ENCODE measurements at regions not wholly inside any gene's neighbourhood (a gene's known extent, or its start where the extent isn't known, plus 50 kb on each side); places are given as distances from the start of the nearest gene placed in this dataset.

DNA sequence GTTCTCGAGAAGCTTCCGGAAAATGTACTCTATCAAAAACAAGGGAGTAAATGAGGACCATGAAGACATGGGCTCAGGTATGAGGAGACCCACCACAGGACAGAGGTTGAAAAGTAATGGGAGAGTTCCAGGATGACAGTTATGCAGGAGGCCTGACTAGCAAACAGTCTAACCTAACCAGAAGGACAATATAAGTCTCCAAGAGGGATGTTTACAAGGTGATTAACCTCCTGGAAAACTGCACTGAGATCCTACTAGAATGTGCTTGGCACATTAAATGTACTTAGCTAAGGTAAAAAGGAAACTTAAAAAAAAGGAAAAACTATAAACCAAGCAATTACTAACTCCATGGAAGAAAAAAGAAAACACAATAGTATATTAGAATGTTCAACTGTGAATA, 258.3 kb downstream of the KLF5 start:
- no peak overlapping the region for H3K4me3 ChIP-seq (ENCODE audit: low read length)
- no peaks in the 10 kb centered on the region for H3K36me3 ChIP-seq (ENCODE audit: insufficient read depth, low read length)
- H3K9me2 ChIP-seq (ENCODE audit: insufficient read depth, low read length): no peaks in the 10 kb centered on the region
- no peak overlapping the region for H3K27ac ChIP-seq (ENCODE audit: low read length)
- no peaks in the 10 kb centered on the region for H3F3A ChIP-seq (ENCODE audit: insufficient read depth, low read length, poor library complexity, severe bottlenecking)
- no peaks in the 10 kb centered on the region for H3K27me3 ChIP-seq (ENCODE audit: insufficient read depth, low read depth, low read length)
- H2AFZ ChIP-seq (ENCODE audit: low read depth, low read length): no peak overlapping the region
- no peak overlapping the region for H3K9ac ChIP-seq (ENCODE audit: low read length)
- H3K9me3 ChIP-seq (ENCODE audit: low read length): peaks cover 4% of the 10 kb centered on the region
- H3K4me2 ChIP-seq (ENCODE audit: low read length): no peak overlapping the region
- no peaks in the 10 kb centered on the region for H3K79me2 ChIP-seq (replicated peaks; ENCODE audit: insufficient read depth, low read length)
- no peaks in the 10 kb centered on the region for H4K20me1 ChIP-seq (ENCODE audit: insufficient read depth)
- TF ChIP-seq RAD21 (conservative IDR thresholded peaks at IDR 0.05) (no peak), POLR2AphosphoS5 (IDR thresholded peaks at IDR 0.05) (no peak), EP300 (conservative IDR thresholded peaks at IDR 0.05; ENCODE audit: poor library complexity, severe bottlenecking) (no peak), EZH2 (IDR thresholded peaks at IDR 0.05; ENCODE audit: borderline replicate concordance, insufficient read depth, low read length, poor library complexity, severe bottlenecking) (no peak), TAF1 (IDR thresholded peaks at IDR 0.05; ENCODE audit: low read depth) (no peak), MXI1 (conservative IDR thresholded peaks at IDR 0.05; ENCODE audit: poor library complexity, severe bottlenecking) (no peak), SMC3 (conservative IDR thresholded peaks at IDR 0.05; ENCODE audit: poor library complexity) (no peak)
- TF ChIP-seq, protein P1, sequence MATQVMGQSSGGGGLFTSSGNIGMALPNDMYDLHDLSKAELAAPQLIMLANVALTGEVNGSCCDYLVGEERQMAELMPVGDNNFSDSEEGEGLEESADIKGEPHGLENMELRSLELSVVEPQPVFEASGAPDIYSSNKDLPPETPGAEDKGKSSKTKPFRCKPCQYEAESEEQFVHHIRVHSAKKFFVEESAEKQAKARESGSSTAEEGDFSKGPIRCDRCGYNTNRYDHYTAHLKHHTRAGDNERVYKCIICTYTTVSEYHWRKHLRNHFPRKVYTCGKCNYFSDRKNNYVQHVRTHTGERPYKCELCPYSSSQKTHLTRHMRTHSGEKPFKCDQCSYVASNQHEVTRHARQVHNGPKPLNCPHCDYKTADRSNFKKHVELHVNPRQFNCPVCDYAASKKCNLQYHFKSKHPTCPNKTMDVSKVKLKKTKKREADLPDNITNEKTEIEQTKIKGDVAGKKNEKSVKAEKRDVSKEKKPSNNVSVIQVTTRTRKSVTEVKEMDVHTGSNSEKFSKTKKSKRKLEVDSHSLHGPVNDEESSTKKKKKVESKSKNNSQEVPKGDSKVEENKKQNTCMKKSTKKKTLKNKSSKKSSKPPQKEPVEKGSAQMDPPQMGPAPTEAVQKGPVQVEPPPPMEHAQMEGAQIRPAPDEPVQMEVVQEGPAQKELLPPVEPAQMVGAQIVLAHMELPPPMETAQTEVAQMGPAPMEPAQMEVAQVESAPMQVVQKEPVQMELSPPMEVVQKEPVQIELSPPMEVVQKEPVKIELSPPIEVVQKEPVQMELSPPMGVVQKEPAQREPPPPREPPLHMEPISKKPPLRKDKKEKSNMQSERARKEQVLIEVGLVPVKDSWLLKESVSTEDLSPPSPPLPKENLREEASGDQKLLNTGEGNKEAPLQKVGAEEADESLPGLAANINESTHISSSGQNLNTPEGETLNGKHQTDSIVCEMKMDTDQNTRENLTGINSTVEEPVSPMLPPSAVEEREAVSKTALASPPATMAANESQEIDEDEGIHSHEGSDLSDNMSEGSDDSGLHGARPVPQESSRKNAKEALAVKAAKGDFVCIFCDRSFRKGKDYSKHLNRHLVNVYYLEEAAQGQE (IDR thresholded peaks at IDR 0.05; ENCODE audit: borderline replicate concordance): no peak
- TF ChIP-seq, protein P2, sequence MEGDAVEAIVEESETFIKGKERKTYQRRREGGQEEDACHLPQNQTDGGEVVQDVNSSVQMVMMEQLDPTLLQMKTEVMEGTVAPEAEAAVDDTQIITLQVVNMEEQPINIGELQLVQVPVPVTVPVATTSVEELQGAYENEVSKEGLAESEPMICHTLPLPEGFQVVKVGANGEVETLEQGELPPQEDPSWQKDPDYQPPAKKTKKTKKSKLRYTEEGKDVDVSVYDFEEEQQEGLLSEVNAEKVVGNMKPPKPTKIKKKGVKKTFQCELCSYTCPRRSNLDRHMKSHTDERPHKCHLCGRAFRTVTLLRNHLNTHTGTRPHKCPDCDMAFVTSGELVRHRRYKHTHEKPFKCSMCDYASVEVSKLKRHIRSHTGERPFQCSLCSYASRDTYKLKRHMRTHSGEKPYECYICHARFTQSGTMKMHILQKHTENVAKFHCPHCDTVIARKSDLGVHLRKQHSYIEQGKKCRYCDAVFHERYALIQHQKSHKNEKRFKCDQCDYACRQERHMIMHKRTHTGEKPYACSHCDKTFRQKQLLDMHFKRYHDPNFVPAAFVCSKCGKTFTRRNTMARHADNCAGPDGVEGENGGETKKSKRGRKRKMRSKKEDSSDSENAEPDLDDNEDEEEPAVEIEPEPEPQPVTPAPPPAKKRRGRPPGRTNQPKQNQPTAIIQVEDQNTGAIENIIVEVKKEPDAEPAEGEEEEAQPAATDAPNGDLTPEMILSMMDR (IDR thresholded peaks at IDR 0.05; ENCODE audit: poor library complexity, severe bottlenecking): no peak

DNA sequence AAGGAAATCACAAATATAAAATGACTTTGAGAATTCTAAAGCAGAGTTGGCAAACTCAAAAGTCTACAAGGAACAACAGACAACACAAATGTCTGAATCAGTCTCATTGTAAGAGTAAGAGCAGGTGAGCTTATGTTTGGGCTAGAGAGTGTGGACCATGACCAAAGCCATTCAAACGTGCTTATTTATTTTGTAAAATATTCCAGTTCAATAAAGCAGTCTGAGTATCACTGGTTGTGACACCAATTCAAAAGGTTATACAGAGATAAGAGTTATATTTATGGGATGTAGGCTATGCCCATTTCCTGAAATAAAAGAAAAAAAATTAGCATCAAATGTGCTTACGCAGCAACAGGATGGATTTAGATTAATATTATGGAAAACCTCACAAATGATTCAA, 251.6 kb downstream of the KLF5 start:
- Histone ChIP-seq H3K4me3 (ENCODE audit: low read length) (no peak overlapping the region), H3K27ac (ENCODE audit: low read length) (no peak overlapping the region), H3K36me3 (ENCODE audit: insufficient read depth, low read length) (no peaks in the 10 kb centered on the region), H3F3A (ENCODE audit: insufficient read depth, low read length, poor library complexity, severe bottlenecking) (no peaks in the 10 kb centered on the region), H3K9me2 (ENCODE audit: insufficient read depth, low read length) (no peaks in the 10 kb centered on the region), H3K4me2 (ENCODE audit: low read length) (no peak overlapping the region), H4K20me1 (ENCODE audit: insufficient read depth) (no peaks in the 10 kb centered on the region), H3K27me3 (ENCODE audit: insufficient read depth, low read depth, low read length) (no peaks in the 10 kb centered on the region), H3K9ac (ENCODE audit: low read length) (no peak overlapping the region), H2AFZ (ENCODE audit: low read depth, low read length) (no peak overlapping the region), H3K79me2 (replicated peaks; ENCODE audit: insufficient read depth, low read length) (no peaks in the 10 kb centered on the region), H3K9me3 (ENCODE audit: low read length) (peaks cover 4% of the 10 kb centered on the region)
- TF ChIP-seq POLR2AphosphoS5 (IDR thresholded peaks at IDR 0.05) (no peak), EZH2 (IDR thresholded peaks at IDR 0.05; ENCODE audit: borderline replicate concordance, insufficient read depth, low read length, poor library complexity, severe bottlenecking) (no peak), TAF1 (IDR thresholded peaks at IDR 0.05; ENCODE audit: low read depth) (no peak), SMC3 (conservative IDR thresholded peaks at IDR 0.05; ENCODE audit: poor library complexity) (no peak), MXI1 (conservative IDR thresholded peaks at IDR 0.05; ENCODE audit: poor library complexity, severe bottlenecking) (no peak), RAD21 (conservative IDR thresholded peaks at IDR 0.05) (no peak), EP300 (conservative IDR thresholded peaks at IDR 0.05; ENCODE audit: poor library complexity, severe bottlenecking) (no peak)
- TF ChIP-seq, protein P2 (IDR thresholded peaks at IDR 0.05; ENCODE audit: poor library complexity, severe bottlenecking): no peak
- TF ChIP-seq, protein P1 (IDR thresholded peaks at IDR 0.05; ENCODE audit: borderline replicate concordance): no peak

All from neural cell (in vitro differentiated cells).